ENCODE measurements at regions not wholly inside any gene's neighbourhood (a gene's known extent, or its start where the extent isn't known, plus 50 kb on each side); places are given as distances from the start of the nearest gene placed in this dataset.

GRCh38 chr6:159499034-159499433 lies 194.0 kb downstream of the SOD2 start:
- TF ChIP-seq CTCF (IDR thresholded peaks at IDR 0.05) (no peak), POLR2A (IDR thresholded peaks at IDR 0.05) (no peak)
